ENCODE measurements at regions not wholly inside any gene's neighbourhood (a gene's known extent, or its start where the extent isn't known, plus 50 kb on each side); places are given as distances from the start of the nearest gene placed in this dataset.
"Not testable (repeated sequence)": the region's sequence is repeated elsewhere in the genome, so short reads cannot be mapped to it uniquely, and the experiment has no call there.

DNA sequence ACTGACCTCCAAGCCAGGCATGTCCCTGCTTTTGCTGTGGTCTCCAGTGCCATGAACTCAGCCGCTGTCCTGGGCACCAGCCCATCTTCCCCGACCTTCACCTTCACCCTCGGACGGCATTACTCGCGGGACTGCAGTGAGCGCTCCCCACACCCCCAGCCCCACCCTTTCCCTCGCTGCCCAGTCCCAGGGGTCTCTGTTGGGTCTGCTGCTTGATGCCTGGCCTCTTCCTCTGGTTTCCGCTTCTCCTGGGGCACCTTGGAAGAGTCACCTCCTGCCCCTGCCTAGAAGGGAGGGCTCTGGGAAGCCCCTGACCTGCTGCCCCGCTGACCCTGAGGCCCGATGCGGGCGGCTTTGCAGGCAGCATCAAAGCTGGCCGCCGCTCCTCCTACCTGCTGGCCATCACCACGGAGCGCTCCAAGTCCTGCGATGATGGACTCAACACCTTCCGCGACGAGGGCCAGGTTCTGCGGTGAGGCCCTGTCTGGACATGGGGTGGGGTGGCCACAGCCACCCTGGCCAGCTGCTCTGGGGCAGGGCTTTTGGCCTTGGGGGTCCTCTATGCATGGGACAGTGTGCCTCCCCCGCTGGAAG lies 102.3 kb downstream of the ZNF267 start:
- not testable (repeated sequence) for DNase-seq (ENCODE audit: low read depth)

DNA sequence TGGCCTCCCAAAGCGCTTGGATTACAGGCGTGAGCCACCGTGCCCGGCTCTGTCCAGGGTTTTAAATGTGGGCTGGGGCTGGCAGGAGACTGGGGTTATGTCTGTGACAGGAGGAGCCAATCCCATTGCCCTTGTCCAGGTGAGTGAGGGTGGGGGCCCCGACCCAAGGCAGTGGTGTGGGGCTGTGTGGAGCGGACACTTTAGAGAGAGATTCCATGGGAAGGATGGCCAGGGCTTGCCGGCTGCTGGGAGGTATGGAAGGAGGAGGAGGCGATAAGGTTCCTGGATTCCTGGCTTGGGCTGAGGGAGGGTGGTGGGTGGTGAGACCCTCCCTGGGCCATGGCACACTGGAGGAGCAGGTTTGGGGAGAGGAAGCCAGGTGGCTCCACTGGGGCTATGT lies 104.9 kb downstream of the ZNF267 start:
- not testable (repeated sequence) for DNase-seq (ENCODE audit: low read depth)

DNA sequence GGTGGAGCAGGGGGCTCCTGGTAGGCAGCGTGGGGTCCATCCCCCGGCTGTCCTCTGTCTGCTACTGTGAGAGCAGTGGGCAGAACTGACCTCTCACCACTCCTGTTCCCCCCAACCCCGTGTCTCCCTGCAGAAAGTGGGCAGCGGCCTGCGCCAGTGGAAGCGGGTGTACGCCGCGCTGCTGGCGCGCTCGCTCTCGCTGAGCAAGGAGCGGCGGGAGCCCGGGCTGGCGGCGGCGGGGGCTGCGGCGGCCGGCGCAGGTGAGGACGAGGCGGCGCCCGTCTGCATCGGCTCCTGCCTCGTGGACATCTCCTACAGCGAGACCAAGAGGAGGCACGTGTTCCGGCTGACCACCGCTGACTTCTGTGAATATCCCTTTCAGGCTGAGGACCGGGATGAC lies 108.1 kb downstream of the ZNF267 start:
- DNase-seq (ENCODE audit: low read depth): not testable (repeated sequence)

DNA sequence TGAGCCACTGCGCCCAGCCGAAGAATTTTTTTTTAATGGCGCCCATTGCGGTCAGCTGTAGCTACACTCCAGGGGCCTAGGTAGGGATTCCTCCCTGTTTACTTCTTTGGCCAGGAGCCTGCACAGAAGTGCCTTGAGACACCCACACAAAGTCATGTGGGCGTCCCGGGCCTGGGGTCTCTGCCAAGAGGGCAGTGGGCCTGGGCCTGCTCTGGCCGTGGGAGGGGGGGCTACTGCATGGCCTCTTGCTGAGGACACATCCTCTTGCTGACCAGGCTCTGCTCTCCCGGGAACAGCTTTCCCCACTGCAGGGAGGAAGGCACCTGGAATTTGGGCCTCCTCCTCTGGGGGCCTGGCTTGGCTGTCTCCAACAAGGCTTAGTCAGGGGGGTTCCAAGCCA lies 109.4 kb downstream of the ZNF267 start:
- DNase-seq (ENCODE audit: low read depth): not testable (repeated sequence)

DNA sequence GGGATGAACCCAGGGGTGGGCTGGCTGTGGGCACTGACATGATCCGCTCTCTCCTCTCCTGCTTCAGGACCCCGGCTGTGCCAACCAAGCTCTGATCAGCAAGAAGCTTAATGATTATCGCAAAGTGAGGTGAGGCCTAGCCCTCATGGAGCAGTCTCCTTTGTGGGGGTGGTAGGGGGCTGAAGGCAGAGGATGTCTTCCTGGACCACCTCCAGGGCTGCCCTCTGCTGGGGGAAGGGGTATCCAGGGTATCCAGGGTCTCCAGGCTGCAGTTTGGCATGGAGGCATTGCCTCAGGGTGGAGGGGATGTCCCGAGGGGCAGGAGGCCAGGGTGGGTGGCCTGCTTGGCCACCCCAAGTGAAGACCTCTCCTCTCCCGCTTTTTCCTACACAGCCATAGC lies 110.1 kb downstream of the ZNF267 start:
- not testable (repeated sequence) for DNase-seq (ENCODE audit: low read depth)

DNA sequence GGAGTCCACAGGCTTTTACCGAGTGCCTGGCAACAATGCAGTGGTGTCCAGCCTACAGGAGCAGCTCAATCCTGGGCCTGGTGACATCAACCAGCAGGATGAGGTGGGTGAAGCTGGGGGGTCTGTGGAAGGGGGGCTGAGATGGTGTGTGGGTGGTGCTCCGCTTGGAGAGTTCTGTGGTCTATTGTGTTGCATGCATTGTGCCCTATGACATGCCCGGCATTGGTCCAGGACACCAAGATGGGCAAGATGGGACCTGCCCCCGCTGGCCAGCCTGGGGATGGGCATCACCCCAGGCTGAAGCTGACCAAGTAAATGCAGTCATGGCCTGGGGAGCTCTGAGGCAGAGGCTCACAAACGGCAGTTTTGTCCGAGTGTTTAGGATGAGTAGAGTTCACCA lies 113.3 kb downstream of the ZNF267 start:
- not testable (repeated sequence) for DNase-seq (ENCODE audit: low read depth)

DNA sequence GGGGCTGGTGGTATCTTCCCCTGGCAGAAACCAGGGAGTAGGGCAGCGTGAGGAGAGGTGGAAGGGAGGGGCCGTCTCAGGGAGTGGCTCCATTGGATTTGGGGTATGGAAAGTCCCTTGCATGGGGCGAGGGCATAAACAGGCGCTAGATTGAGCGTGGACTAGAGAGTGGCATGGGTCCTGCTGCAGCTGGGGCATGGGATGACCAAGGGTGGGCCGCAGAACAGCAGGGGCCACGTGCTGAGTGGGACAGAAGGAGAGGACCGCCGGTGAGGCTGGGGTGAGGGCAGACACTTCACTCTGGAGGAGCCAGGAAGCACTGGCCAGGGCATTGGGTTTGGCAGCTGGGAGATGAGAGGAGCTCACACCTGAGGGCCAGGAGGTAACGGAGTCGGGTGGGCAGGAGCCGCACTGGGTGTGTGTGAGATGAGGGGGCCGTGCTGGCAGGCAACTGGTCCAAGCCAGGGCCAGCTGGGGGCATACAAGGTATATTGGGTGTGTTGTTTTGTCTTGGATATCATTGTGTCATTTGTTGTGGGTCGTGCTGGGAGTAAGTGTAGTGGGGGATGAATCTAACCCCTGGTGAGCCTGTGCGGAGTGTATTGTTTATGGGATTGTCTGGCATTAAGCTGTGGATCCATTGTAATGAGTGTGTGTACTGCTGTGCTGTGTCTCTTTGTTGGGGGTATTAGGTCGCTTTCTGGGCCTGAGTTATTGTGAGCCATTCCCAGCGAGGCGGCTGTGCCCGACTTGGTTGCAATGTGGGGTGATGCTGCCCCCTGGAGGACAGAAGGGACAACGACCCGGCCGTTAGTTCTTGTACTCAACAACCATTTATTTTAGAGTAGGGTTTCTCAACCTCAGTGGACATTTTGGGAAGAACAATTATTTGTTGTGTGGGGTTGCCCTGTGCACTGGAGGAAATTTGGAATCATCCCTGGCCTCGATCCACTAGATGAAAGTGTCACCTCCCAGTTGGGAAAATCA lies 115.3 kb downstream of the ZNF267 start:
- DNase-seq (ENCODE audit: low read depth): peak; percentile 43

DNA sequence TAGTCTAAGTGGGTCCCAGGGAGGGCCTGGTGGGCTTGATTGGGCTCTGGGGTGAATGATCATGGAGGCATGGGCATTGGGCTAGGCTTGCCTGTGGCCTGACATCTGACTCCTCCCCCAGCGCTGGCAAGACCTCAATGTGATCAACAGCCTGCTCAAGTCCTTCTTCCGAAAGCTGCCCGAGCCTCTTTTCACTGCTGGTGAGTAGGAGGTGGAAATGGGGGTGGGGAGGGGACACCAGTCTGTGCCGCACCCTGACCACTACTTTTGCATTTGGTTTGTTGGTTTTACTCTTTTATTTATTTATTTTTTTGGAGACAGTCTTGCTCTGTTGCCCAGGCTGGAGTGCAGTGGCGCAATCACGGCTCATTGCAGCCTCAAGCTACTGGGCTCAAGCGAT lies 116.7 kb downstream of the ZNF267 start:
- not testable (repeated sequence) for DNase-seq (ENCODE audit: low read depth)

DNA sequence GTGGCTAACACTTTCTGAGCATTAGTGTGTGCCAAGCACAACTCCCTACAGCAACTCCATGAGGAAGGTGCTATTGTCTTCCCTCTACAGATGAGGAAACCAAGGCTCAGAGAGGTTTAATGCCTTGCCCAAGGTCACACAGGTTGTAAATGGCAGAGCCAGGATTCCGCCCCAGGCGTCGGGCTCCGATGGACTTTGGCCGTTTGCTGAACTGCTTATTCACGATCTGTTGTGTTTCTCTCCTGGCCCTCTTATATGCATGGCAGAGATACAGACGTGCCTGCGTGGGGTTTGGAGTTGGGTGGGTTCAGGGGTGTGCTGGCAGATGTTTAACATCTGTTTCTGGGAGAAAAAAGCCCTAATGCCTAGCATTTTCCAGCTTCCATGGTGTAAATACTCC lies 117.4 kb downstream of the ZNF267 start:
- not testable (repeated sequence) for DNase-seq (ENCODE audit: low read depth)

DNA sequence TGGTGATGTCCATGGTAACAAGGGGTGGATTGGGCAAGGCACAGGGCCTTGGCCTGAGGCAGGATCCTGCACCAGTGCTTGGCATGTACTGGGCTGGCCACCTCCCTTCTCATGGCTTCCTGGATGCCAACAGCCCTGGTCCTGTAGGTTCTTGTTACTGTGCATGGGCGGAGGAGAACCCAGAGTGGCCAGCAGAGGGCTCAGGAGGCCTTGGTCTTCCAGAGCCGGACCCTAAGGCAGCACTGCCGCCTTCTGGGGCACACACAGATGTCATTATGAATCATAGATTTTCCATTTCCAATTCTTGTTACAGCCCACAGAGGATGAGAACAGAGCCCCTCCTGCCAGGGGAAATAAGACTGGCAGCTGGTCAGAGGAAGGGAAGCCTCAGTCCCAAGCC lies 122.7 kb downstream of the ZNF267 start:
- peak; percentile 6 for DNase-seq (ENCODE audit: low read depth)

DNA sequence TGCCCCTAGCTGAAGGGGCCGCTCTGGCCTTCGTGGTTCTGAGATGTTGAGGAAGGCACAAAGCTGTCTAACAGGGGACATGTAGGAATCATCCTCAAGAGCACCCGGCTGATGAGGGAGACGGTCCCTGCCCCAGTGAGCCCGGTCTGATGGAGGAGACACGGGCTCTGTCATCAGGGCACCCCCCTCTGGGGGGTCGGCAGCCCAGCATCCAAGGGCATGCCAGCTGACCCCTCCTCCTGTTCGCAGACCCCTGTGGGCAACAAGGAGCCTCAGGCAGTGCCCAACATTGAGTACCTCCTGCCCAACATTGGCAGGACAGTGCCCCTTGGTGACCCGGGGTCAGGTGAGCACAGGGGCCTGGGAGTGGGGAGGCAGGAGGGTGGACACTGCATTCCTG lies 128.9 kb downstream of the ZNF267 start:
- not testable (repeated sequence) for DNase-seq (ENCODE audit: low read depth)

DNA sequence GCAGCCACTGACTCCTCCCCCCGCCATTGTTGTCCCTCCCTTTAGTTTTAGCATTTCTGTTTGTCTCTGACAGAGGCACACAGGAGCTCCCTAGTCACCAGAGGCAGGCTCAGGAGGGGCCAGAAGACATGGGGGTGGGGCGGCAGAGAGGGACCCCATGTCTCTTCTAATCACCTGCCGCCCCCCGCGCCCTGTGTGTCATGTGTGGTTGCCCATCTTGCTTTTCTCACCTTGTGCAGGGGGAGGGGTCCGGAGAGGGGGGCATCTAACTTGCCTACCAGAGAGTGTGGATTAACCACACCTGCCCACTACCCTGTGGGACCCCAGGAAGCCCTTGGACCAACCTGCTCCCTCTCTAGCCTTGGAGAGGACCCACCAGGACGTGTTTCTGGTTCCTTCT lies 130.2 kb downstream of the ZNF267 start:
- not testable (repeated sequence) for DNase-seq (ENCODE audit: low read depth)

DNA sequence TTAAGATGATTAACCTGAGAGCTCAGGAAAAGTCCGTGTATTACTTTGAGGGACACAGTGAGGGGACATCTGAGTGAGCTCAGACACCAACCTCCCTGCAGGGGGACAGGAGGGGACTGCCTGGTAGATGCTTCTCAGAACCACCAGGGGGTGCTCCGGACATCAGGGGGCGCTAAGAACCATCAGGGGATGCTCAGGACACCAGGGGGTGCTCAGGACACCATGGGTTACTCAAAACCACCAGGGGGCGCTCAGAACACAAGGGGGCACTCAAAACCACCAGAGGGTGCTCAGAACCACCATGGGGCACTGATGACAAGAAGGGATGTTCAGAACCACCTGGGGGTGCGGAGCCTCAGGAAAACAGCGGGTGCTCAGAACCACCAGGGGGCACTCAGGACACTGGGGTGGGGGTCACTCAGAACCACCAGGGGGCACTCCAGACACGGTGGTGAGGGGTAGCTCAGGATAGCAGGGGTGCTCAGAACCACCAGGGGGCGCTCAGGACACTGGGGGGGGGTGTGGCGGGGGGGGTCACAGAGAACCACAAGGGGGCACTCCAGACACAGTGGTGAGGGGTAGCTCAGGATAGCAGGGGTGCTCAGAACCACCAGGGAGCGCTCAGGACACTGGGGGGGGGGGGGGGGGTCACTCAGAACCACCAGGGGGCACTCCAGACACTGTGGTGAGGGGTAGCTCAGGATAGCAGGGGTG lies 165.3 kb downstream of the ZNF267 start:
- not testable (repeated sequence) for DNase-seq (ENCODE audit: low read depth)

DNA sequence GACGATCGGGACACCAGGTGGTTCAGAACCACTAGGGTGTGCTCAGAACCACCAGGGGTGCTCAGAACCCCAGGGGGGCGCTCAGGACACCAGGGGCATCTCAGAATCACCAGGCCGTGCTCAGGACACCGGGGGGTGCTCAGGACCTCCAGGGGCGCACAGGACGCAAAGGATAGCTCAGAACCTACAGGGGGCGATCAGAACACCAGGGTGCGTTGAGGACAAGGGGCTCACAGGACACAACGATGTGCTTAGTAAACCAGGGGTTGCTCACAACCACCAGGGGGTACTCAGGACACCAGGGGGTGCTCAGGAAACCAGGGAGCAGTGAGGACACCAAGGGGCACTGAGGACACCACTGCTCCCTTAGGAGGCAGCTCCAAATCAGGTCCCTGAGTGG lies 166.3 kb downstream of the ZNF267 start:
- DNase-seq (ENCODE audit: low read depth): not testable (repeated sequence)

DNA sequence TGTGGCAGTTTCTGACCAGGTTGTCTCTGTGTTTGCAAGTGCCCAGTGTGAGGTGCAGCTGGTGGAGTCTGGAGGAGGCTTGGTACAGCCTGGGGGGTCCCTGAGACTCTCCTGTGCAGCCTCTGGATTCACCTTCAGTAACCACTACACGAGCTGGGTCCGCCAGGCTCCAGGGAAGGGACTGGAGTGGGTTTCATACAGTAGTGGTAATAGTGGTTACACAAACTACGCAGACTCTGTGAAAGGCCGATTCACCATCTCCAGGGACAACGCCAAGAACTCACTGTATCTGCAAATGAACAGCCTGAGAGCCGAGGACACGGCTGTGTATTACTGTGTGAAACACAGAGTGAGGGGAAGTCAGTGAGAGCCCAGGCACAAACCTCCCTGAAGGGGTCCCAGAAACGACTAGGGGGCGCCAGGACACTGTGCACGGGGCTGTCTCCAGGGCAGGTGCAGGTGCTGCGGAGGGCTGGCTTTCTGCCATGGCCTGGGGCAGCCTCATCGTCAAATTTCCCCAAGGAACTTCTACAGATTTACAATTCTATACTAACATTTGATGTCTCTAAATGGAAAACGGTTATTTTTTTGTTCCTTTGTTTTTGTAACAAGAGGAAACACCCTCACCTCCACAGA lies 187.0 kb upstream of the TP53TG3D start:
- DNase-seq (ENCODE audit: low read depth): peak; percentile 41

DNA sequence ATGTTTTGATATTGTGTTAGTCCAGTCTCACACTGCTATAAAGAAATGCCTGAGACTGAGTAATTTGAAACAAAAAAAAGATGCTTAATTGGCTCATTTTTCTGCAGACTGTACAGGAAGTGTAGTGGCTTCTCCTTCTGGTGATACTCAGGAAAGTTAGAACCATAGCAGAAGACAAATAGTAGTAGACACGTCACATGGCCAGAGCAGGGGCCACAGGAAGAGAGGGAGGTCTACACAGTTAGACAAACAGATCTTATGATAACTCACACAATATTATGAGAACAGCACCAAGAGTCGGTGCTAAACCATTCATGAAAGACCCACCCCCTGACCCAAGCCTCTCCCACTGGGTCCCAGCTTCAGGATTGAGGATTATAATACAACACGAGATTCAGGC lies 181.5 kb upstream of the TP53TG3D start:
- not testable (repeated sequence) for DNase-seq (ENCODE audit: low read depth)

DNA sequence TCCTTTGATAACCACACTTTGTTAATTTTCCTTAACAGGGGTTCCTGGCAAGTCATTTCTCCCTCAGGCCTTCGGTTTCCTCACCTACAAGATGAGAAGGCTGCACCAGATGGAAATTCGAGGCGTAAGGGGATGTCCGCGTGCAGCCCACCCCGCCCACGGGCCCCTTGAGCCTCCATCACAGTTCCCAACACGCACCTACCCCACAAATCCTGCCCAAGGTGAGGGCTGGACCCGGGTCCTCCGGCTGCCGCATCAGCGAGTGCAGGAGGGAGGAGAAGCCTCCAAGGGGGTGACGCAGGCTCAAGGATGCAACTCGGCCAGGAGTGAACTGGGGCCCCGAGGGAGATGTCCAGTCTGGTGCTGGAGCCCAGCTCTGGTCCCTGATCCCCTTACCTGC lies 169.2 kb upstream of the TP53TG3D start:
- DNase-seq (ENCODE audit: low read depth): not testable (repeated sequence)

DNA sequence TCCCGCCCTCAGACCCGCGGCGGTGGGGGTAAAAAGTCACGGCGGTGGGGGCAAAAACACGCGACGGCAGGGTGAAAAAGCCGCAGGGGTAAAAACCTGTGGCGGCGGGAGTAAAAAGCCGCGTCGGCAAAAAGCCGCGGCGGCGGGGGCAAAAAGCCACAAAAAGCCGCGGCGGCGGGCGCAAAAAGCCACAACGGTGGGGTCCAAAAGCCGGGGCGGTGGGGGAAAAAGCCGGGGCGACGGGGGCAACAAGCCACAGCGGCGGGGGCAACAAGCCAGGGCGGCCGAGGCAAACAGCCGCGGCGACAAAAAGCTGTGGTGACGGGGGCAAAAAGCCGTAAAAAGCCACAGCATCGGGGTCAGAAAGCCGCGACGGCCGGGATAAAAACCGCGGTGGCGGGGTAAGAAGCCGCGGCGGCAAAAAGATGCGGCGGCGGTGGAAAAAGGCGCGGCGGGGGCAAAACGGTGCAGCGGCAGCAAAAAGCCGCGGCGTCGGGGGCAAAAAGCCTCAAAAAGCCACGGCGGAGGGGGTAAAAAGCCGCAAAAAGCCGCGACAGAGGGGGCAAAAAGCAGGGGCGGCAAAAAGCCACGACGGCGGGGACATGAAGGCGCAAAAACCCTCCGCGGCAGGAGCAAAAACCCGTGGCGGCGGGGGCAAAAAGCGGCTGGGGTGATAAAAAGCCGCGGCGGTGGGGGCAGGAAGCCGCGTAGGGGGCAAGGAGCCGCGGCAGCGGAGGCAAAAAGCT lies 168.3 kb upstream of the TP53TG3D start:
- DNase-seq (ENCODE audit: low read depth): not testable (repeated sequence)

DNA sequence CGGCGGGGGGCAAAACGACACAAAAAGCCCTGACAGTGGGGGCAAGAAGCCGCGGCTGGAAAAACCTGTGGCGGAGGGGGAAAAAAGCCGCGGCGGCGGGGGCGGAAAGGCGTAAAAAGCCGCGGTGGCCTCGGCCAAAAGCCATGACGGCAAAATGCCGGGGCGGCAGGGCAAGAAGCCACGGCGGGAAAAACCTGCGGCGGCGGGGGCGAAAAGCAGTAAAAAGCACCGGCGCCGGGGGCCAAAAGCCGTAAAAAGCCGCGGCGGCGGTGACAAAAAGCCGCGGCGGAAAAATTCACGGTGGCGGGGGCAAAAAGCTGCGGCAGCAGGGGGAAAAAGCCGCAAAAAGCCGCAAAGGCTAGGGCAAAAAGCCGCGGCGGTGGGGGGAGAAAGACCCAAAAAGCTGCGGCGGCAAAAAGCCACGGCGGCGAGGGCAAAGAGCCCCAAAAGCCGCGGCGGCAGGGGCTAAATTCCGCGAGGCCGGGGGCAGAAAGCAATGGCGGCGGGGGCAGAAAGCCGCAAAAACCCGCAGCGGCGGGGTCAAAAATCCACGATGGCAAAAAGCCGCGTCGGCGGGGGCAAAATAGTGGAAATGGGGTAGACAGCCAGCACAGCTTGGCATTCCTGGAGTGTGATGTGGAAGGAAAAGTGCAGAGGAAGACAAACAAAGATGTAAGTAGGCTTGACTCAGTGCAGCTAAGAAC lies 167.5 kb upstream of the TP53TG3D start:
- DNase-seq (ENCODE audit: low read depth): peak; percentile 59

DNA sequence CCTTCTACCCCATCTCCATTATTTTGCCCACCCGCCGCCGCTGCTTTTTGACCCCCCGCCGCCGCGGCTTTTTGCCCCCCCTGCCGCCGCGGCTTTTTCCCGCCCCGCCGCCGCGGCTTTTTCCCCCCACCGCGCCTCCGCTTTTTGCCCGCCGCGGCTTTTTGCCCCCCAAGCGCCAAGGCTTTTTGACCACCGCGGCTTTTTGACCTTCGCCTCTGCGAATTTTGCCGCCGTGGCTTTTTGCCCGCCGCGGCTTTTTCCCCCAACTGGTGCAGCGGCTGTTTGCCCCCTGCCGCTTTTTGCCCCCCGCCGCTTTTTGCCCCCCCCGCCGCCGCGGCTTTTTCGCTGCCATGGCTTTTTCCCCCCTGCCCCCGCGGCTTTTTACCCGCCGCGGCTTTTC lies 137.5 kb upstream of the TP53TG3D start:
- not testable (repeated sequence) for DNase-seq (ENCODE audit: low read depth)

DNA sequence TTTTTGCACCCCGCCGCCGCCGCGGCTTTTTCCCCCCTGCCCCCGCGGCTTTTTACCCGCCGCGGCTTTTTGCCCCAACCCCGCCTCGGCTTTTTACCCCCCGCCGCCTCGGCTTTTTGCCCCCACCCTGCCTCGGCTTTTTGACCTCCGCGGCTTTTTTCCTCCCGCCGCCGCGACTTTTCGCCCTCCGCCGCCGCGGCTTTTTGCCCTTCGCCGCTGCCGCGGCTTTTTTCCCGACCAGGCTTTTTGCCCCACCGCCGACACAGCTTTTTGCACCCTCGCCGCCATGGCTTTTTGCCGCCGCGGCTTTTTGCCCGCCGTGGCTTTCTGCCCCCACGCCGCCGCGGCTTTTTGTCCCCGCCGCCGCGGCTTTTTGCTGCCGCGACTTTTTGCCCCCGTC lies 137.0 kb upstream of the TP53TG3D start:
- DNase-seq (ENCODE audit: low read depth): no peak
